ENCODE measurements at regions not wholly inside any gene's neighbourhood (a gene's known extent, or its start where the extent isn't known, plus 50 kb on each side); places are given as distances from the start of the nearest gene placed in this dataset.

DNA sequence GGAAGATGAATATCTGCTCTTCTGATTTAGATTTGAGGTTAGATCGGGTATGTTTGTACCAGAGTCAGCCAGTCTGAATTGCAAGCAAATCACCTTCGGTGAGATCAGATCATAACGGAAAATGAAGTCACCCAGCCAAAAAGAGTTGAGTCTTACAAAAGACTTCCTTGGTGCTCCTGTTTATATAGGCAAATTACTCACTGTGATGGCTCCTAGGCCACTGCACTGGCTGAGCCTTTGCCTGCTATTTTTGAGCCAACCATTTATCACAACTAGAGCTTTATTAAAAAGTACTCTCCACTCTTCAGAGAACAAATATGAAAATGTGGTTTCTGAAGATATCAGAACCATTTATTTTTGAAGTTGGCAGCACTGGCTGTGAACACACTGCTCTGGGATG is 277.7 kb upstream of the PCSK5 start:
- DNase-seq (ENCODE audit: low read depth in 2 of 2): no peak

DNA sequence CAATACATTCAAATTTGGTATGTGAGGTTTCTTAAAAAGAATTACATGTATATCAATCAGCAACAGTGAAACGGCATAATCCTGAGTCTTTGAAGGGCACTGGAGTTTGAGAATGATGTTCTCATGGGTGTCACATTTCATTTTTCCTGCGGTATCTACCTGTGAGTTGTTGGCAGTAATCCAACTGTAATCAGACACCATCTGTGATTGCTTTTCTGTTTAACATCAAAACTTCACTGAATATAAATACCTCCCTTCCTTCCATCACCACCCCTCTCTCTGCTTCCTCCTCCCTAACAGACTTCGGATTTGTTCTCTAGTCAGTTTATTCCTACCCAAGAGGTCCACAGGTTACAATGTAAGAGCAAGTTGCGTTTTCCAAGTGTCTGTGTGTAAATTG is 275.2 kb upstream of the PCSK5 start:
- no peak for DNase-seq (ENCODE audit: low read depth in 2 of 2)

DNA sequence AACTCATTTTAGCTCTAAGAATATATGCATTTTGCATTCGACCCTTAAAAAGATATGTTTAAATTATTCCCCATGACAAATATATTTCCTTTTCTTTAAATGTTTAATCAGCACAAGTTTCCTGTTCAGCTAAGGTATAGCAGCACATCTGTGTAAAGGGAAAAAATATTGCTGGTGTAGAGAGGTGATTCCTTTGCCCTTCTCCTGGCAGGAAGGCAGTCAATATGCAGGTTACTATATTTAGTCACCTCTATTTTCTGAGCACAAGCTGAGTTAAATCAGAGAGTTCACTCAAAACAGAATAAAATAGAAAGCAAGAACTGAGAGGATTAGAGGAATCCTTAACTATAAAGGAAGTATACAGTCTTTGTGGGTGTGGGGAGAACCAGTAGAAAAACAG is 274.4 kb upstream of the PCSK5 start:
- DNase-seq (ENCODE audit: low read depth in 2 of 2): no peak

DNA sequence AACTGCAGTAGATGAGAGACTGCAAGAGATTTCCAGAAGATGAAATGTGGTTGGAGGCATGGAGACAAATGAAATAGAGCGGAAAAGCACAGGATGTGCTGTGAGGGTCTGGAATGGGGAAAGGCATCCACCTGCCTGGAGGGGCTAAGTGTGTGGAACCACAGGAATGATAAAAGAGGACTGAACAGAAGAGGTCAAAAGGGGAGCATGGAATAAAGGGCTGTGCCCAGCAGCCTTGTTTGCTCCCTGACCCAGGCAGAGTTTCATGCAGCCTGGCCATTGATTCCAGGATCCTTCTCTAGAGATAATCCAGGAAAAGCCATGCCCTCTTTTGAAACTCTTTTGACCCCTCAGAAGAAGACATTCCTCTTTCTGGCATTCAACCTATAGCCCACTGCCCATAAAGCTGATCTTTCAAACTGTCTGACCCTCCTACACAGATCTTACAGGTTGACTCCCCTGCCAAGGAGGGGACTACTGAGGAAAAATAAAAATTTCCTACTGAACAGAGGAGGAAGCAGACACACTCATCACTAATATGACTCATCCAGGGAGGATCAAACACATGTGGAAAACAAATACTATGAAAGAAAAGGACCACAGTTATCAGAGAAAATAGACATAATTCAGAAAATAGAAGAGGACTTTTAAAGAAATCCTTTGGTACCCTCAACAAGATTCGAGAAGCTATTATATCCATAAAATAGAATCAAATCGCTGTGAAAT is 273.5 kb upstream of the PCSK5 start:
- no peak for DNase-seq (ENCODE audit: low read depth in 2 of 2)

DNA sequence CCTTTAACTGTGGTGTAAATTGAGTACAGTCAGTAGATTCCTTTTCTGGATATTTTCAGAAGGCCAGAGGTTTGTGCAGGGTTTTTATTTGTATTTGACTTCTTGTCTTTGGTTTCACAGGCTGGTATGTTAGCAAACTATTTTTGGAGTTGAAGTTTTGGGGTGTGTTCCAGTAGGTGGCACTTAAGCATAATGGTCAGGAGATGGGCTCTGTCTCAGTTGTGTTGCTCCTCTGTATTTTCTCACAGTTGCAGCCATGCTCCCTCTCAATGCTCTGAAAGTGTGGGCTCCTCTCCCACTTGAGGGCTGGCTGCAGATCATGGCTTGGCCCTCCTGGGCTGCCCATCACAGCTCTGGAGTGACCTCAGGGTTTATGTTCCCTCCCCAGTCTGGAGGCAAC is 267.0 kb upstream of the PCSK5 start:
- no peak for DNase-seq (ENCODE audit: low read depth in 2 of 2)

DNA sequence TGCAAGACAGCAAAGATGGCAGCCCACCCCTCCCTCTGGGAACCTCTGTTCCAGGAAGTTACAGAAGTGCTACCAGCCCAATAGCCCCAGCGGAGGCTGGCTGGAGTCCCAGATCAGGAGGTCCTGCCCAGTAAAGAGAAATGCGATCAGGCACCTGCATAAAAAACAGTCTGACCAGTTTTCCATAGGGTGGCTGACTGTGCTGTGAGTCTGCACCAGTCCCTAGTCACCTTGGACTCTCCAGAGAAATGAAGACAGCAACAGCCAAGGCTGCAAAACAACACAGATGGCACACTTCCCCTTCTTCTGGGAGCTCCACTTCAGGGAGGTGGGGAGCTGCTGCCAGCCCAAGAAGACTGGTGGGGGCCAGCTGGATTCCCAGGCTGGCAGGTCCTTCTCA is 265.5 kb upstream of the PCSK5 start:
- no peak for DNase-seq (ENCODE audit: low read depth in 2 of 2)

DNA sequence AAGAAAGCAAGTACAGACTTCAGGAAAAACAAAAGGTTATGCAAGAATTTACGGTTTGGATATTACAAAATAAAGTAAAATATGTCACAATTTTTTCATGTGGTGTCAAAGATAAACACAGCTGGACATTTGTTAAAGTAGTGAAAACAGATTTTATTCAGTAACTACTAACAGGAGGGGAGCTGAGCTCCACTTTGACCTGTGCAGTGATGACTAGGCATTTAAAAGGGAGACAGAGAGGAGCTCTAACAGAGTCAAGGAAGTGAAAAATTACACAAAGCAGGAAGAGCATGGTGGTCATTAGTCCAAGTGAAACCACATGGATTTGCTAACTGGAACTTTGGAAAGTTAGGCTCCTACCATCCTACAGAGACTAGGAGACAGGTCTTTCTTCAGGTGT is 263.6 kb upstream of the PCSK5 start:
- no peak for DNase-seq (ENCODE audit: low read depth in 2 of 2)

DNA sequence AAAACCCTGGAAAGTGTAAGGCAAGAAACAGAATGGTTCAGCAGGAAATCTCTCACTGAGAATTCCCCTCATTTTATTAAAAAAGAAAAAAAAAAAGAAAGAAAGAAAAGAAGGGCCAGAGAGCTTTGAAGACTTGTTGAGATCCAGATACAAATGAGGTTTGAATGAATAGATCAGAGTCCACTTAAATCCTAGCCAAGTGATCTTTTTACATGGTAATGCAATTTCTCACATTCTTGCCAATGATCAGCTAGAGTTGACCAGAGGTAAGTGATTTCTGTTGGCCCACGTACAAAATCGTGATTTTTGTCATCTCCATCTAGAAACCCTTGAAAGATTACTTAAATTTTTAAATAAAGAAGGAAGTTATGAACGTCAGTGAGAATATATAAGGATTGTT is 261.5 kb upstream of the PCSK5 start:
- no peak for DNase-seq (ENCODE audit: low read depth in 2 of 2)

DNA sequence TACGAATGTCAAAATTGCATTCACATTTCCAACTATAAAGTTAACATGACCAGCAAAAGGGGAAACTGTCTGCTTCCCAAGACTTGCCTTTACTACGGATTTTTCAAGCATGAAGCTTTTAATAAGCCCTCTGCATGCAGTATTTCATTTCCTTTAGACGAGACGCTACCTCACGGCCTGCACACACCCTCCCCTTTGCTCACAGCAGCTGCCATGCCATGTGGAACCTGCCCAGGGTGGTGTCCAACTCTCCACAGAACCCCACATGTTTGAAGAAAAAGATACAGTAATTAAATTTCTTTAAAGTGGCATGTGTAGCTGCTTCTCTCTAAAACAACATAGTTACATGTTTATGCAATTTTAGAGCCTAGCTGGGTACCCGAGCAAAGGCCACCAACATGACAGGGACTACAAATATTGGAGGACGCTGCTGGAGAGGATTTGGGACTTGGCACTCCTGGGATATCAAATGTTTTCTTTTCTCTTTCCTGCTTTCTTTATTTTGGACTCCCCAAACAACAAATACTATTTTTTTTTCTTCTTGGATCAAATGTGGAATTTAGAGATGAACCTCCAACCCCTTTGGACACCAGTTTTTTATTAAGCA is 256.9 kb upstream of the PCSK5 start:
- no peak for DNase-seq (ENCODE audit: low read depth in 2 of 2)

DNA sequence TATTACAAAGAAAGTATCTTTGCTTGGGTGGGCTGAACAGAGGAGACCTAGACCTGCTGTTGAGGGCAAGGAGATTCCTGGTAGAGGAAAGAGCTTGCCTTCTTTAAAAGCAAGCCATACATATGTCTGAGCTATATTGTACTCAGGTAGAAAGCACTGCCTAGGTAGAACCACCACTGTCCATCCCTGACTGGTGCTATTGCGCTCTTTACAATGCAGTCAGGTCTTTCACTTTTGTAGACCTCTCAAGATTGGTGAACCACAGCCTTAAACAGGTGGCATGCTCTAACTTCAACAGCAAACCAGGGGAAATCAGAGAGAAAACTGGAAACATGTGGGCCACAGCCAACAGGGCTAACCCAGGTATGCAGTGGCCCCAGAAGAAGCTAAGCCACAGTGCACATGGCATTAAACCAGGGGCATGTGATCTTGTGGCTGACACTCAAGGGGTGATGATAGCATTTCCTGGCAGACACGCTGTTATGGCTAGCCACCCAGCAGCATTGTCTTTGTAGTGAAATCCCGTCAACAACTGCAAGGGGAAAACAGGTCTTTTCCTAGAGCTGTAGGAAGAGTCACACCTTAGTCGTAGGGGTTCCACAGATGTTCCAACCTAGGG is 253.9 kb upstream of the PCSK5 start:
- no peak for DNase-seq (ENCODE audit: low read depth in 2 of 2)

DNA sequence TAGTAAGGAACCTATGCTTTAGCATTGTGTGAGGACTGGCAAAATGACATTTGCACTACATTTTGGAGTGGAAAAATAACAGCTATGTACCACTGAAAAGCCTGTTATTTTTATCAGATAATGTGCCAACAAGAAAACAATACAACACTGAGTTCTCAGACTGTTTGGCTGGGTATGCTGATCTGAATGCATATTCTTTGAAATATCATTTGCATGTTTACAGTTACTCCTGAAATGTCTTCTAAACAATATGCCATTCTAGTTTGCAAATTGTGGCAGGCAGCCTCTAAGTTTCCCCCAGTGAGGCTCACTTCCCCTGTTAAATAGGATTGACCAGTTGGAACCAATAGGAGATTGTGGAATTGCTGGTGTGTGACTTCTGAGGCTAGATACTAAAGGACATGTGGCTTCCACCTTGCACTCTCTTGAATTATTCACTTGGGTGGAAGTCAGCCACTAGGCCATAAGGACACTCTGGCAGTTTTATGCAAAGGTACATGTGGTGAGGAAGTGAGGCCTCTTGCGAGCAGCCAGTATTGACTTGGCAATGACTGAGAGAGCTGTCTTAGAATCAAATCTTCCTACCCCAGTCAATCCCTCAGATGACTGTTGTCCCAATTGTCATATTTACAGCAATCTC is 250.4 kb upstream of the PCSK5 start:
- no peak for DNase-seq (ENCODE audit: low read depth in 2 of 2)

DNA sequence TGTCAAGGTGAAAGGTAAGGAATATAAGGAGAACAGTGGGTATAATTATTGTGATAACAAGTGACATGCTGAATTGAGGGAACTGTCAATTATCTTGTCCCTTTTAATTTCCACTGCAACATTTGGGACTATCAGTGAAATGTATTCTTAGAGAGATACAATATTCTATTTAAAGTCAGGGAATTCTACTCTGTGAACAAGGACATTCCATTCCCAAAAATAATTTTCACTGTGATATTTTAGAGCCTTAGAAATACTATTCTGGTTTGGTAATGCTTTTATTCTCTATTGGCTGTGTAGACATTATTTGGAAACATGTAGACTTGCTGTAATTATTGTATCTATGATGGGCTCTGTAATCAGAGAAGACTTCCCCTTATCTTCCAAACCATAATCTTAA is 248.0 kb upstream of the PCSK5 start:
- no peak for DNase-seq (ENCODE audit: low read depth in 2 of 2)

DNA sequence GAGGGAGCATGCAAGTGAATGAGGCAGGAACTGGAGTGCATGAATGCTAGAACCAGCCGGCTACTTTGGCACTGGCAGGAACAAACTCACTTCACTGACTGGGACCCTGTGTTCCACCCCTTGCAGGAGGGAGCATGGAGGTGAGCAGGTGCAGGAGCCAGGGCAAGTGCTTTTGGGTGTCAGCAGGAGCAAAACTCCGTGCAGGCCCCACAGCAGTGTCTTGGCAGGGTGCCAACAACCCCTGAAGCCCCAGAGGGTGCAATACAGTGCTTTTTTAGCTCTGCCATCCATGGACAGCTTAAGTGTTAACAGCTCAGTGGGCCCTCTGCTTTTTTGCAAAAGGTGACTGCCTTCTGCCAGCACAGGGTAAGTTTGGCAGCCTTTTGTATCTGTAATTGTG is 245.8 kb upstream of the PCSK5 start:
- no peak for DNase-seq (ENCODE audit: low read depth in 2 of 2)

DNA sequence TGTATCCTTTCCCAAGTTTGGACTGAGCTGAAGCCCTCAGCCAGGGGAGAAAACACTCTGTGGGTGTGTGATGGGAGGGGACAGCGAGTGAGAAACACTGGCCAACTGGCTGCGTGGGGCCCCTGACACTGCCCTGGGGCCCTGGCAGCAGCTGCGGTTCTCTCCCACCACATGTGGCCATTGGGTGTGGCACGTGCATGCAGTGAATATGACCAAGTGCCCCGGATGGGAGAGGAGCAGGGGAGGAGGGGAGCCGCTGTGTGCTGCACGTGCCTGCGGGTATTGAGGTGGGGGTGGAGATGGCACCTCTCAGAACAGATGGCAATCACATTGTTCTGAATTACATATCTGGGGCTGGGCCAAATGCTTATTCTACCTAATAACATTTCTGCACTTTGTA is 242.4 kb upstream of the PCSK5 start:
- DNase-seq (ENCODE audit: low read depth in 2 of 2): no peak

DNA sequence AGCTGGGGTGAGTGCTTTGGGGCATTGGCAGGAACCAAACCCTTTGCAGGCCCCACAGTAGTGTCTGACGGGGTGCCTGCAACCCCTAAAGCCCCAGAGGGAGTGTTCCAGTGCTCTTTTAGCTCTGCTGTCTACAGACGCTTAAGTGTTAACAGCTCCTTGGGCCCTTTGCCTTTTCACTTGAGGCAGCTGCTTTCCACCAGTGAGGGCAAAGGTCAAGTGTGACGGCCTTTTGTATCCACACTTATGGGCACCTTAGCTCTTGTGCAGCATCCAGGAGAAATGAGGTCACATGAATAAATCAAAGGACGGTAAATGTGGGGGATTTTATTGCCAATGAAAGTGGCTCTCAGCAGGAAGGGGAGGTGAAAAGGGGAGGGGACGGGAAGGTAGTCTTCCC is 241.4 kb upstream of the PCSK5 start:
- no peak for DNase-seq (ENCODE audit: low read depth in 2 of 2)

DNA sequence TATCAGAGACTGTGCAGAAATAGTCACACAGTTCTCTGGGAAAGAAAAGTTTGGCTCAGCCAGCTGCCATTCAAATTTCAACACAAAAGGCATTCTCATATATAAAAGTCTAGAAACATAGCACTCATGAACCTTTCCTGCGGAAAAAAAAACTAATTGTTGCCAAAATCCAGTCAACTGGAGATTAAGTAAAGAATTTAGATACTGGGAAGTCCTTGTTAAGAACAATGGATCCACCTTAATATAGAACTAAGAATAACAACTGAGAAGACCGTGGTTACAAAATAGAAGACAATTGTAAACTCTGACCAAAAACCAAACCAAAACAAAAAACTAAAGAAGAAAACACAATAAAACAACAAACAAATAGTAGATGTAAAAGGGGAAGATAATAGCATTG is 238.8 kb upstream of the PCSK5 start:
- DNase-seq (ENCODE audit: low read depth in 2 of 2): no peak

DNA sequence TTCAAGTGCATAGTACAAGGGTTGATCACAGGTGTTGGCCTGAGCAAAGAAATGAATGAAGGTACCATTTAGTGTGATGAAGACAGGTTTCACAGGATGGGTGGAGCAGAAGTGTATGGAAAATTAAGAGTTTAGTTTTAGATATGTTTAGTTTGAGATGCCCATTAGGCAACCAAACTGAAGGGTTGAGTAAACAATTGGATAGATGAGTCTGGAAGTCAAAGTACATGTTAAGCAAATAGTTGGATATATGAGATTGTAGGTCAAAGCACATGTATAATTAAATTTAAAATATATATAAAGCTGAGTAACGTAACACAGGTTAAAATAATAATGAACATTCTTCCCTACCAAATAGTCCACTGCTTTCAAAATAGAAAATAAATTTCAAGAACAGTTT is 237.1 kb upstream of the PCSK5 start:
- no peak for DNase-seq (ENCODE audit: low read depth in 2 of 2)

DNA sequence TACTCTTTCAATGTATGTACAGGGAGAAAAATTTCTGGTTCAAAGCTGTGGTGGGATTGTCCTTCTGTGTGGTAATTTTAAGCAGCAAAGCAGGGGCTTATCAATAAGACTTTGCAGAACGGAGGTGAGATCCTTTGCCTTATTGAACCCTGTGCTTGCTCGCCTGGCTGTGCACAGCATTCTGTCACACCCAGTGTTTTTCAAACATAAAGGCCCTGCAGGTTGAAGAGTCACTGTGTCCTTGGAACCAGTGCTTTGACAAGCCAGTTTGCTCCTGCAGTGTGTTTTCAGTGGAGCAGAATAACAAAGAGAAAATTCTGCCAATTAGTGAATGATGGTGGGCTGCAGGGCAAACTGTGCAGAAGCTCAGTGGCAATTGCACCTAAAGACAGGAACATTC is 236.7 kb upstream of the PCSK5 start:
- no peak for DNase-seq (ENCODE audit: low read depth in 2 of 2)

DNA sequence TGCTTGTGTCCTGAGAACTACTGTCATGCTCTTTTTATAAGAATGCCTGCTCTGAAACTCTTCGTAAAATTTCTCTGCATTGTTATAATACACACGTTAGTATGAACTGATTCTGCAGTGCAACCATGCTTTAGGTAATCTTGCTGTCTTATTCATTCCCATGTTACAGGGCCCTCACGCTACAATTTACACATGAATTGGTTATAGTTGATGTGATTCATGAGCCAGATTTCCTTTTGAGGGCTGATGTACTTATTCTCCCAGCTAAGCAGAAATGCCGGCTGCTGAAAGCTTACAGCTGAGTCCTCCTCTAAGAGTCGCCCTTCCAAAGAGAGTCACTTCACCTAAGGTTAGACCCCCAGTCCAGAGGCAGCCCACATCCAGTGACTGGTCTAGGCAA is 233.5 kb upstream of the PCSK5 start:
- DNase-seq (ENCODE audit: low read depth in 2 of 2): no peak

DNA sequence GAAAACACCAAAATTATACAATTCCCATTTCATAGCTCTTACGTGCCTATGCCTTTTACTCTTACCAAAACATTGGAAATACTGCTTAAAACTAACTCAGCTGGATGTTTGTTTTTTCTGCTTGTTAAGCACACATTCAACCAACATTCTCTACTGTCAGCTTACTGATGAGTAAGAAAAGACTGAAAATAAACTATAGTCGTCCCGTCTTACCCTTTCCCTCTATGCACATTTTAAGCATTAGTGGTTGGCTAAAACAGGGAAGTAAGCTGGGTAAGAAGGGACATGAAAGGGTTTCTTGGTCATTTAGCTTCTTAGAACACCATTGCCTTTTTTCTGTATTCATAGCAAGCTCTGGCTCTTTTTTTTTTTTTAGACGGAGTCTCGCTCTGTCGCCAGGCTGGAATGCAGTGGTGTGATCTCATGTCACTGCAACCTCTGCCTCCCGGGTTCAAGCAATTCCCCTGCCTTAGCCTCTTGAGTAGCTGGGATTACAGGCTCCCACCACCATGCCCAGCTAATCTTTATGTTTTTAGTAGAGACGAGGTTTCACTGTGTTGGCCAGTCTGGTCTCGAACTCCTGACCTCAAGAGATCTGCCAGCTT is 232.1 kb upstream of the PCSK5 start:
- DNase-seq (ENCODE audit: low read depth in 2 of 2): no peak

DNA sequence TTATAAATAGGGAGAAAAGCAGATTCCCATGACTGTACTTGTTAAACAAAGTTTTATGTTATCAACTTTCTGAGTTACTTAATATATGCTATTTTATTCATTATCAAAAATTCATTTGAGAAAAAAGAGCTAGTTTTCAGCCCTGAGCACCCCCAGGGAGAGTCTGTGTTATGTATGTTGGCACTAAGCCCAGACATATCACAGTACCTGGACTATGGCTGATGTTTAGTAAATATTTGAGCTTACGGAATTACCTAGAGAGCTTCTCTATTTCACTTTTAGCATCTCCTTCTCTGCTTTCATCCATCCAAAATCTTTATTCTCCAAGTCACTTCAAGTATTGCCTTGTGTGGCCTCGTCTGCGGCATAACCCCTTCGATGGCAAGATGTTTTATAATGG is 225.9 kb upstream of the PCSK5 start:
- no peak for DNase-seq (ENCODE audit: low read depth in 2 of 2)

DNA sequence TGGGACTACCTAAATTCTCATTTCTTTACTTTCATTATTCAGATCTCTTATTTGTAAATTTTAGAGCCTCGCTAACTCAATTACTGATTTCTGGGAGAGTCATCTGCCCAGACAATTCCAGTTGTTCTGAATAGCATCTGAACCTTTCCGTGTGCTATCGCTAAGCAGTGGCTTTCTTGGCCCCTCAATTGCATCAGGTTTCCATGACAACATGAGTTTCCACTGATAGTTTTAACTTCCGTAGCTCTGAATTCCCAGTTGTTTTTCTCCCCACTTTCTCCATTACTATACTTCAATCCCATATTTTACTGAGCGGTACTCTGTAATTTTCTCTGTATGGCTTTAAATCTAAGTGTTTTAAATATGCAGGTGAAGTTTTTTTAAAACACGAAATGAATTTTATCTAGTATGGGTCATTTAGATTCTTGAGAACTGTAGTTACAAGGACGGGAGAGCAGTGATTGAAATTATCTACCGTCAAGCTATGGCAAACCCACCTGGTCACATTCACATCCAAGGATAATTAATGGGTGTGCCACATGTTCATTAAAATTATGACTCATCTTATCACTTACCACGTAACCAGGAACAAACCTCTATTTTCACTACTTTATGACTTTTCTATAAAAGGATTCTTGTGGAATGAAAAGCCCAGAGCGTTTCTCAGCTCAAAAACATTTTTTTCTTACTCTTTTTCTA is 223.5 kb upstream of the PCSK5 start:
- no peak for DNase-seq (ENCODE audit: low read depth in 2 of 2)

Measured in lung microvascular endothelial cell (primary cell).